ENCODE measurements at regions not wholly inside any gene's neighbourhood (a gene's known extent, or its start where the extent isn't known, plus 50 kb on each side); places are given as distances from the start of the nearest gene placed in this dataset.

GRCh38 chr9:76557674-76558225 is 98.8 kb downstream of the GCNT1 start:
- TF ChIP-seq, protein P1, sequence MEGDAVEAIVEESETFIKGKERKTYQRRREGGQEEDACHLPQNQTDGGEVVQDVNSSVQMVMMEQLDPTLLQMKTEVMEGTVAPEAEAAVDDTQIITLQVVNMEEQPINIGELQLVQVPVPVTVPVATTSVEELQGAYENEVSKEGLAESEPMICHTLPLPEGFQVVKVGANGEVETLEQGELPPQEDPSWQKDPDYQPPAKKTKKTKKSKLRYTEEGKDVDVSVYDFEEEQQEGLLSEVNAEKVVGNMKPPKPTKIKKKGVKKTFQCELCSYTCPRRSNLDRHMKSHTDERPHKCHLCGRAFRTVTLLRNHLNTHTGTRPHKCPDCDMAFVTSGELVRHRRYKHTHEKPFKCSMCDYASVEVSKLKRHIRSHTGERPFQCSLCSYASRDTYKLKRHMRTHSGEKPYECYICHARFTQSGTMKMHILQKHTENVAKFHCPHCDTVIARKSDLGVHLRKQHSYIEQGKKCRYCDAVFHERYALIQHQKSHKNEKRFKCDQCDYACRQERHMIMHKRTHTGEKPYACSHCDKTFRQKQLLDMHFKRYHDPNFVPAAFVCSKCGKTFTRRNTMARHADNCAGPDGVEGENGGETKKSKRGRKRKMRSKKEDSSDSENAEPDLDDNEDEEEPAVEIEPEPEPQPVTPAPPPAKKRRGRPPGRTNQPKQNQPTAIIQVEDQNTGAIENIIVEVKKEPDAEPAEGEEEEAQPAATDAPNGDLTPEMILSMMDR (IDR thresholded peaks at IDR 0.05), result no peak
- TF ChIP-seq EZH2phosphoT487 (IDR thresholded peaks at IDR 0.05) (no peak), EZH2 (IDR thresholded peaks at IDR 0.05) (no peak)
